Heart left ventricle (tissue), 16 donors: ENCODE measurements at regions not wholly inside any gene's neighbourhood (a gene's known extent, or its start where the extent isn't known, plus 50 kb on each side); places are given as distances from the start of the nearest gene placed in this dataset.
A peak's percentile ranks its signal among the peaks of the same experiment; 100 is the strongest.
"Not testable (repeated sequence)": the region's sequence is repeated elsewhere in the genome, so short reads cannot be mapped to it uniquely, and the experiment has no call there.

Experiments used
- ATAC-seq, 4 donors: fragments of 200-7000 bp; cut with Tn5 transposase; one replicate each; pipeline ENCODE4 v1.9.1; 2020 to 2022; ENCODE audit warnings: moderate library complexity in 4 of 4, mild to moderate bottlenecking in 3 of 4, moderate number of reproducible peaks in 1 of 4
- DNase-seq, 5 donors: peaks; one replicate each; pipeline ENCODE4 v3.0.0-alpha.2; 2020
- H3K27ac ChIP-seq, 12 donors: fragments of 200-600 bp; sonication (generic) in 4 of 12; one replicate each; pipeline versions ENCODE4 v1.5.0 to v1.8.0; 2016 to 2022; ENCODE audit warnings: mild to moderate bottlenecking in 2 of 12
- H3K27me3 ChIP-seq, 9 donors: fragments of 200-600 bp; sonication (generic) in 2 of 9; one replicate each; pipeline versions ENCODE4 v1.5.1 to v1.8.0; 2016 to 2022; ENCODE audit warnings: mild to moderate bottlenecking in 3 of 9
- H3K36me3 ChIP-seq, 9 donors: fragments of 200-600 bp; sonication (generic) in 2 of 9; one replicate each; pipeline versions ENCODE4 v1.5.0 to v1.8.0; 2018 to 2022; ENCODE audit warnings: mild to moderate bottlenecking in 2 of 9
- H3K4me1 ChIP-seq, 12 donors: fragments of 200-600 bp; sonication (generic) in 4 of 12; one replicate each; pipeline versions ENCODE4 v1.5.0 to v1.8.0; 2016 to 2022; ENCODE audit warnings: mild to moderate bottlenecking in 3 of 12
- H3K4me3 ChIP-seq, 12 donors: fragments of 200-600 bp; sonication (generic) in 4 of 12; one replicate each; pipeline versions ENCODE4 v1.5.0 to v1.8.0; 2017 to 2022; ENCODE audit warnings: mild to moderate bottlenecking in 9 of 12, moderate library complexity in 4 of 12
- H3K9me3 ChIP-seq, 12 donors: fragments of 200-600 bp; sonication (generic) in 4 of 12; one replicate each; pipeline versions ENCODE4 v1.5.0 to v1.8.0; 2016 to 2022; ENCODE audit warnings: mild to moderate bottlenecking in 1 of 12
- POLR2A ChIP-seq, 2 donors: fragments of 450-650 bp; IDR thresholded peaks; one replicate each; pipeline ENCODE4 v1.6.1; 2017; ENCODE audit warnings: antibody characterized with exemption in 2 of 2, mild to moderate bottlenecking in 2 of 2, moderate library complexity in 2 of 2
- WGBS, 4 donors: extraction: QIAGEN DNeasy Blood & Tissue Kit in 2 of 4; methylation state at CpG; one replicate each; pipeline versions ENCODE4 v1.1.5 to v1.1.7; 2013 to 2018; 5-methylcytosine and 5-hydroxymethylcytosine counted together
- intact Hi-C, 10 donors: fragments of 100-400 bp; cut with DNase I; formaldehyde crosslinking; loops; one replicate each; pipeline versions ENCODE4 v1.11.1 to v1.14.2; 2022
- TF ChIP-seq, protein P1 (sequence below), 12 donors: fragments of 200-600 bp; sonication (generic) in 4 of 12; IDR thresholded peaks; one replicate each; pipeline versions ENCODE4 v1.5.0 to v1.8.0; 2018 to 2022; ENCODE audit warnings: antibody characterized with exemption in 12 of 12, mild to moderate bottlenecking in 5 of 12
- donor health status: ischemic (EF 13 %, LVEDD 7.1; RV severe dilation, severe dysfunction).
- donor health status: healthy with polysubstance abuse.
- donor health status: DM: no; HTN: yes; CAD: no.
- donor health status: DM: no; HTN: no; CAD: no.
- donor health status: ischemic (EF 25% LVEDD 6.9; RV normal size, moderate dysfunction).
- donor health status: ischemic (EF 25% LVEDD 5.7; RV mildly dilated, moderate dysfunction).
- donor health status: healthy.
- donor health status: DM: yes; HTN: yes; CAD: no.
- donor health status: ischemic (EF 35%, LVEDD 5.7; RV mildly dilated, moderate dysfunction).
- donor health status: nonischemic (EF 11% LVEDD 7.7; RV severe dilation, severe dysfunction).
- donor health status: DM: yes; HTN: yes; CAD: no.
- donor health status: PGD.
- donor health status: ischemic (EF 29% LVEDD 5.4; RV normal size, mild dysfunction).
- donor health status: nonischemic (EF 23%, LVEDD 6.1; RV moderate dilation, normal function).

DNA sequence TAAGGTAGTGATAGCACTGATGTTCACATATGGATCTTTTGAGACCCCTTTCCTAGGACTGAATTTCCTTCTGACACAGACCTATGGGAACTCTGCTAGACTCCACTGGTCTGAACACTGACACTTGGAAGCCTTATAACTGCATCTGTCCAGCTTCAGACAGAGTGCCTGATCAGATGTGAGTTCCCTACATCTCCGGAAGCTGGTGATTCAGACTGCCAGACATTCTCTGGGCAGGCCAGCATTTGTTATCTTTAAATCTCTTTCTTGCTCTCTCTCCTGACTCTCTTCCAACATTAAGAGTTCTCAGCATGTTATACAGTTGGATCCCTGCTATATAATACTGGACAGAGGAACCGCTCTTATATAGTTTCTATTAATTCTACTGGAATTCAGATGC is 408.5 kb downstream of the ZEB2 start:
- intact Hi-C loops, result no loop called here
- H3K4me3 ChIP-seq, result no peak overlapping the region
- H3K27me3 ChIP-seq, result no peaks in the 10 kb centered on the region
- 79 to 95% (median 85%) methylated on average over 2 of the region's 2 CpGs for WGBS, 4 donors
- peaks cover 0 to 8% (median 0%) of the 10 kb centered on the region in 12 donors for H3K4me1 ChIP-seq
- ATAC-seq (peak in 2 of 4 donors; percentile 42 to 52), DNase-seq (no peak)
- no peaks in the 10 kb centered on the region for H3K36me3 ChIP-seq
- H3K9me3 ChIP-seq, result peaks cover 0 to 32% (median 2%) of the 10 kb centered on the region in 12 donors
- TF ChIP-seq, protein P1, sequence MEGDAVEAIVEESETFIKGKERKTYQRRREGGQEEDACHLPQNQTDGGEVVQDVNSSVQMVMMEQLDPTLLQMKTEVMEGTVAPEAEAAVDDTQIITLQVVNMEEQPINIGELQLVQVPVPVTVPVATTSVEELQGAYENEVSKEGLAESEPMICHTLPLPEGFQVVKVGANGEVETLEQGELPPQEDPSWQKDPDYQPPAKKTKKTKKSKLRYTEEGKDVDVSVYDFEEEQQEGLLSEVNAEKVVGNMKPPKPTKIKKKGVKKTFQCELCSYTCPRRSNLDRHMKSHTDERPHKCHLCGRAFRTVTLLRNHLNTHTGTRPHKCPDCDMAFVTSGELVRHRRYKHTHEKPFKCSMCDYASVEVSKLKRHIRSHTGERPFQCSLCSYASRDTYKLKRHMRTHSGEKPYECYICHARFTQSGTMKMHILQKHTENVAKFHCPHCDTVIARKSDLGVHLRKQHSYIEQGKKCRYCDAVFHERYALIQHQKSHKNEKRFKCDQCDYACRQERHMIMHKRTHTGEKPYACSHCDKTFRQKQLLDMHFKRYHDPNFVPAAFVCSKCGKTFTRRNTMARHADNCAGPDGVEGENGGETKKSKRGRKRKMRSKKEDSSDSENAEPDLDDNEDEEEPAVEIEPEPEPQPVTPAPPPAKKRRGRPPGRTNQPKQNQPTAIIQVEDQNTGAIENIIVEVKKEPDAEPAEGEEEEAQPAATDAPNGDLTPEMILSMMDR (IDR thresholded peaks at IDR 0.05), result no peak
- TF ChIP-seq POLR2A (IDR thresholded peaks at IDR 0.05), result no peak
- H3K27ac ChIP-seq, result no peak overlapping the region

GRCh38 chr2:144106104-144106503 is 413.8 kb downstream of the ZEB2 start:
- intact Hi-C loops, H3K27ac ChIP-seq, H3K27me3 ChIP-seq, H3K4me1 ChIP-seq, ATAC-seq, H3K4me3 ChIP-seq, DNase-seq, H3K36me3 ChIP-seq: not testable (repeated sequence)
- 90 to 100% (median 96%) methylated on average over 3 of the region's 3 CpGs for WGBS, 4 donors
- H3K9me3 ChIP-seq, result peaks cover 0 to 42% (median 5%) of the 10 kb centered on the region in 12 donors

DNA sequence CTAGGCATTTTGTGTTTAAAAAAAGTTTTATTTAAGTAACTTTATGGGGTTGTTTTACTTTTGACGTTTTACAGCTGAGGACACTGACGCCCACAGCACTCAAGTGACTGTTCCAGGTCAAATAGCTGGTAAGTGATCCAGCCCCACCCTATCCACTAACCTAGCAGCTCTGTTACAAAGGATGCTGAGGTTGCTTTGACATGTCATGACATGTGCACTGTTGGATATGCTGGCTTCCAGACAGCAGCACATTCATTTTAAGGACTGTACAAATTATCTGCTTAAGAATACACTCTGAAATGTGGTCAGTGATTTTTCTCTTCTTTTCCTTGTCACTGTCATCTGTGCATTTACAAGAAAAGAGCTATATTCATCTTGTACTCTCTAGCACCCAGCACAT is 417.5 kb downstream of the ZEB2 start:
- intact Hi-C loops, result no loop called here
- DNase-seq, result no peak
- Histone ChIP-seq H3K27ac (no peak overlapping the region), H3K36me3 (no peaks in the 10 kb centered on the region), H3K4me3 (no peak overlapping the region), H3K4me1 (peaks cover 0 to 6% (median 0%) of the 10 kb centered on the region in 12 donors), H3K9me3 (peaks cover 0 to 36% (median 4%) of the 10 kb centered on the region in 12 donors), H3K27me3 (no peaks in the 10 kb centered on the region)
- WGBS, 4 donors, result 91 to 93% (median 93%) methylated on average over 2 of the region's 2 CpGs
- no peak for TF ChIP-seq POLR2A (IDR thresholded peaks at IDR 0.05)
- TF ChIP-seq, protein P1 (IDR thresholded peaks at IDR 0.05), result no peak
- no peak for ATAC-seq

DNA sequence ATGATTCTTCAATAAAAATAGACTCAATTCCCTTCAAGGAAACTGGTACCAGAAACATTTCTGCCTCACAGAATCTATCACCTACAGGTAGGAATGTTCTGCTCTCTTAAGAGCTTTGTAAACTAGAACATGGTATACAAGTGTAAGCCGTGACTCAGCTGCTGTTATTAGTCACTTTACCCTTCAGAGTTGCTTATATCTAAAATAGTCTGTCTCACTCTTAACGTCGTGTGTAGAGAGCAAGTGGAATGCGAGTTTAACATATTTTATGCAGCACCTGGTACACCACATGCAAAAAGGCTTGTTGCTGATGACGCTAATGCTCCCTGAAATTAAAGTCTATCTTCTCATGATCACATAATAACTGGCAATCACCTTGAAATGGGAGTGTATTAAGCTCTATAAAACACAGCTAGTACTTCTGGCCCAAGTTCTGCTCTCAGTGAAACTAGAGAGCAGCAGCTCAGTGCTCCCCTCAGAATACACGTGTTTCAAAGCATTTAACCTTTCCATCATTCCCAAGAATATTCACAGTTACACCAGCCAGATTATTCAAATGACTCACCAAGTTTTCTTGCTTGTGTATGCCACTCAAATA is 420.0 kb downstream of the ZEB2 start:
- TF ChIP-seq POLR2A (IDR thresholded peaks at IDR 0.05), result no peak
- TF ChIP-seq, protein P1 (IDR thresholded peaks at IDR 0.05), result no peak
- Histone ChIP-seq H3K4me1 (peaks cover 0 to 6% (median 0%) of the 10 kb centered on the region in 12 donors), H3K27ac (peak overlapping the region in 1 of 12 donors; percentile 25), H3K36me3 (no peaks in the 10 kb centered on the region), H3K9me3 (peaks cover 0 to 13% (median 3%) of the 10 kb centered on the region in 12 donors), H3K27me3 (no peaks in the 10 kb centered on the region), H3K4me3 (no peak overlapping the region)
- intact Hi-C loops, result no loop called here
- DNase-seq, result no peak
- peak; percentile 51 to 84 (median 66) for ATAC-seq
- 54 to 62% (median 58%) methylated on average over 6 of the region's 6 CpGs for WGBS, 4 donors

GRCh38 chr2:144099340-144099739 is 420.6 kb downstream of the ZEB2 start:
- WGBS, 4 donors, result 80 to 84% (median 82%) methylated on average over 4 of the region's 4 CpGs
- TF ChIP-seq POLR2A (IDR thresholded peaks at IDR 0.05), result no peak
- TF ChIP-seq, protein P1 (IDR thresholded peaks at IDR 0.05), result no peak
- no peak overlapping the region for H3K27ac ChIP-seq
- H3K4me1 ChIP-seq, result peaks cover 0 to 6% (median 0%) of the 10 kb centered on the region in 12 donors
- H3K4me3 ChIP-seq, result no peak overlapping the region
- peaks cover 0 to 7% (median 0%) of the 10 kb centered on the region in 12 donors for H3K9me3 ChIP-seq
- no peaks in the 10 kb centered on the region for H3K36me3 ChIP-seq
- intact Hi-C loops, result no loop called here
- no peak for ATAC-seq
- no peak for DNase-seq
- no peaks in the 10 kb centered on the region for H3K27me3 ChIP-seq
